A673 (cell line): ENCODE measurements at regions not wholly inside any gene's neighbourhood (a gene's known extent, or its start where the extent isn't known, plus 50 kb on each side); places are given as distances from the start of the nearest gene placed in this dataset.

Source experiments
- BruUV-seq: library from RNA; stranded (reverse); fragments of 400-500 nt; replicated peaks from 2 replicates; lab custom pipeline; 2021; lab: Mats Ljungman, UMichigan
- CTCF ChIA-PET: fragments of 300-600 bp; sonication (Branson Sonifier 250); formaldehyde crosslinking; loops from one replicate; lab custom pipeline; 2022; ENCODE audit warnings: antibody characterized with exemption; lab: Charles Lee
- POLR2A ChIA-PET: fragments of 300-600 bp; sonication (Branson Sonifier 250); formaldehyde crosslinking; loops from one replicate; lab custom pipeline; 2022; ENCODE audit warnings: antibody characterized with exemption; ENCODE audit not compliant: low non-redundant PET; lab: Charles Lee
- DNase-seq: peaks from one replicate; pipeline ENCODE4 v3.0.0-alpha.2; 2015; ENCODE audit warnings: low spot score
- H3K27ac ChIP-seq: fragments of 200-600 bp; sonication (generic); 2 replicates; pipeline ENCODE4 v1.5.1; 2016; ENCODE audit warnings: mixed run types, low read depth, mild to moderate bottlenecking, mixed read lengths, antibody characterized with exemption, low read length; ENCODE audit not compliant: poor library complexity, severe bottlenecking
- H3K27me3 ChIP-seq: fragments of 200-600 bp; sonication (generic); replicated peaks from 2 replicates; pipeline ENCODE4 v1.6.1; 2017; ENCODE audit warnings: mixed run types, low read depth, mild to moderate bottlenecking, mixed read lengths, antibody characterized with exemption, low read length; ENCODE audit not compliant: insufficient read depth, poor library complexity
- H3K36me3 ChIP-seq: fragments of 200-600 bp; sonication (generic); 2 replicates; pipeline ENCODE4 v1.6.1; 2016; ENCODE audit warnings: mixed run types, mild to moderate bottlenecking, mixed read lengths, antibody characterized with exemption, low read length; ENCODE audit not compliant: insufficient read depth, poor library complexity, severe bottlenecking
- H3K4me1 ChIP-seq: fragments of 200-600 bp; sonication (generic); 2 replicates; pipeline ENCODE4 v1.6.1; 2017; ENCODE audit warnings: mixed run types, mild to moderate bottlenecking, mixed read lengths, antibody characterized with exemption, low read length; ENCODE audit not compliant: insufficient read depth, poor library complexity, severe bottlenecking
- H3K4me3 ChIP-seq: fragments of 200-600 bp; sonication (generic); 2 replicates; pipeline ENCODE4 v1.5.1; 2016; ENCODE audit warnings: low read depth, mixed run types, mild to moderate bottlenecking, mixed read lengths, low read length; ENCODE audit not compliant: poor library complexity, severe bottlenecking
- H3K9me3 ChIP-seq: fragments of 200-600 bp; sonication (generic); 2 replicates; pipeline ENCODE4 v1.6.1; 2016; ENCODE audit warnings: mixed run types, low read depth, mild to moderate bottlenecking, mixed read lengths, antibody characterized with exemption, low read length; ENCODE audit not compliant: poor library complexity, severe bottlenecking
- EZH2 ChIP-seq: fragments of 200-600 bp; sonication (generic); IDR thresholded peaks from 2 replicates; pipeline ENCODE4 v1.6.1; 2017; ENCODE audit warnings: borderline replicate concordance, low read depth, mild to moderate bottlenecking, mixed read lengths, antibody characterized with exemption, low read length; ENCODE audit not compliant: poor library complexity, severe bottlenecking
- intact Hi-C: fragments of 100-400 bp; cut with micrococcal nuclease; formaldehyde crosslinking; loops from one replicate; pipeline ENCODE4 v1.10.0; 2022; ENCODE audit not compliant: unreplicated experiment
- TF ChIP-seq, protein P1 (sequence below): fragments of 300-800, 200-600 bp; sonication (generic); conservative IDR thresholded peaks from 2 replicates; pipeline ENCODE4 v1.5.1; 2017; ENCODE audit warnings: low read depth, mild to moderate bottlenecking, antibody characterized with exemption, low read length, moderate library complexity, mixed read lengths

DNA sequence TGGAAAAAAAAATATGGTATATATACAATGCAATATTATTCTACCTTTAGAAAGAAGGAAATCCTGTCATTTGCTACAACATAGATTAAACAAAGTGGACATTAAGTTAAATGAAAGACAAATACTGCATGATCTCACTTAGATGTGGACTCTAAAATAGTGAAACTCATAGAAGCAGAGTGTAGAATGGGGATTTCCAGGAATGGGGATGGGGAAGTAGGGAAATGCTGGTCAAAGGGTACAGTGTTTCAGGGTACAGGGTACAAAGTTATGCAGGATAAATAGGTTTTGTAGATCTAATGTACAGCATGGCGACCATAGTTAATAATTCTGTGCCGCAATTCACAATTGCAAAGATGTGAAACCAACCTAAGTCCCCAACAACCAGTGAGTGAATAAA lies 385.5 kb downstream of the SFMBT2 start:
- BruUV-seq = no TSS peak

DNA sequence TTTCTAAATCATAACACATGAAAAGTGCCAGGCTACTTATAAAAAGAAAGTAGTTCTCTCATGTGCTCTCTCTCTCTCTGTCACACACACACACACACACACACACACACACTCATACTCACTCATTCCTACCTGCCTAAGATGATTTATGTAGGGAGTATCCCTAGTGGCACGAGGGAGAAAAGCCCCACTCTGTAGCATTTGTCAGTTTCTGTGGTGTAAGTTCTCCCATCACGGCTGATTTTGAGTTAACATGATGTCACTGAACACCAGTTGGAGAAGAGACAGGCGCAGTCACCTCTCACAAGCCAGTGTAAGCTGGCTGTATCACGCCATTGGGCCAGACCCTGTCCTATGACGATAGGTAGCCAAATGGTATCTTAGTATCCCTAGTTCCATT lies 395.4 kb downstream of the SFMBT2 start:
- H3K4me1 ChIP-seq = no peaks in the 10 kb centered on the region
- CTCF ChIA-PET = interaction anchor here (0.8 kb wide), 1 partner anchor 97 kb away, joined by 3 read pairs; no protein-coding TSS in a partner anchor

More for the DNA sequence above, 385.5 kb downstream of the SFMBT2 start:
- Histone ChIP-seq H3K9me3 (no peaks in the 10 kb centered on the region), H3K36me3 (no peaks in the 10 kb centered on the region), H3K27me3 (no peaks in the 10 kb centered on the region), H3K4me3 (no peak overlapping the region), H3K4me1 (no peaks in the 10 kb centered on the region), H3K27ac (no peak overlapping the region)
- ChIA-PET POLR2A (no interaction called here), CTCF (no interaction called here)
- no peak for DNase-seq
- intact Hi-C loops = no loop called here
- TF ChIP-seq, protein P1, sequence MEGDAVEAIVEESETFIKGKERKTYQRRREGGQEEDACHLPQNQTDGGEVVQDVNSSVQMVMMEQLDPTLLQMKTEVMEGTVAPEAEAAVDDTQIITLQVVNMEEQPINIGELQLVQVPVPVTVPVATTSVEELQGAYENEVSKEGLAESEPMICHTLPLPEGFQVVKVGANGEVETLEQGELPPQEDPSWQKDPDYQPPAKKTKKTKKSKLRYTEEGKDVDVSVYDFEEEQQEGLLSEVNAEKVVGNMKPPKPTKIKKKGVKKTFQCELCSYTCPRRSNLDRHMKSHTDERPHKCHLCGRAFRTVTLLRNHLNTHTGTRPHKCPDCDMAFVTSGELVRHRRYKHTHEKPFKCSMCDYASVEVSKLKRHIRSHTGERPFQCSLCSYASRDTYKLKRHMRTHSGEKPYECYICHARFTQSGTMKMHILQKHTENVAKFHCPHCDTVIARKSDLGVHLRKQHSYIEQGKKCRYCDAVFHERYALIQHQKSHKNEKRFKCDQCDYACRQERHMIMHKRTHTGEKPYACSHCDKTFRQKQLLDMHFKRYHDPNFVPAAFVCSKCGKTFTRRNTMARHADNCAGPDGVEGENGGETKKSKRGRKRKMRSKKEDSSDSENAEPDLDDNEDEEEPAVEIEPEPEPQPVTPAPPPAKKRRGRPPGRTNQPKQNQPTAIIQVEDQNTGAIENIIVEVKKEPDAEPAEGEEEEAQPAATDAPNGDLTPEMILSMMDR = no peak
- TF ChIP-seq EZH2 = no peak

DNA sequence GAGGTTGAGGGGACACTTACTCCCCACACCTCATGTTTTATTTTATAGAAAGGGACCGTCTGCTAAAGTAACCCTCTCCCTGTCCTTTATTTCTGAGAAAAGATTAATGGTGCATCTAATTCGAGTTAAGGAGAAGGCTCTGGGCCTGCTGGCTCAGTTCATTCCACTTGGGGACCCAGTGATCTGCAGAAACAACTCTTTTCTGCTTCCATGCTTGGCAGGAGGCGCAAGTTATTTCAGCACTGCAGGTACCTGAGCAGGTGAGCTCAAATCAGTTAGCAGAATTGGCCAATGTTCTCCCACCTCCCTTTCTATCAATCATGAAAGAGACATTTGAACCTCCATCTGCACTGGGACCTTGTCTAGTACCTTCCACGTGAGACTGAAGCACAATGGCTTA lies 396.1 kb downstream of the SFMBT2 start:
- Histone ChIP-seq H3K27me3 (peaks cover 71% of the 10 kb centered on the region), H3K9me3 (no peaks in the 10 kb centered on the region), H3K4me3 (no peak overlapping the region), H3K36me3 (no peaks in the 10 kb centered on the region), H3K4me1 (no peaks in the 10 kb centered on the region), H3K27ac (no peak overlapping the region)
- intact Hi-C loops = no loop called here
- no peak for DNase-seq
- BruUV-seq = no TSS peak
- ChIA-PET POLR2A (no interaction called here), CTCF (no interaction called here)
- no peak for TF ChIP-seq EZH2
- TF ChIP-seq, protein P1 = no peak

More for the DNA sequence above, 395.4 kb downstream of the SFMBT2 start:
- POLR2A ChIA-PET = no interaction called here
- no peak for DNase-seq
- Histone ChIP-seq H3K27me3 (peaks cover 71% of the 10 kb centered on the region), H3K9me3 (no peaks in the 10 kb centered on the region), H3K27ac (no peak overlapping the region), H3K36me3 (no peaks in the 10 kb centered on the region), H3K4me3 (no peak overlapping the region)
- intact Hi-C loops = no loop called here
- BruUV-seq = no TSS peak
- TF ChIP-seq EZH2 = no peak
- TF ChIP-seq, protein P1 = no peak
